Fibroblast of lung (primary cell): ENCODE measurements at regions not wholly inside any gene's neighbourhood (a gene's known extent, or its start where the extent isn't known, plus 50 kb on each side); places are given as distances from the start of the nearest gene placed in this dataset.

Experiments used
- DNase-seq, 2 donors: peaks; one replicate each; pipeline versions ENCODE4 v3.0.0 to v3.0.0-alpha.2; 2010; ENCODE audit warnings: low read depth in 2 of 2
- H2AFZ ChIP-seq: 2 replicates; pipeline ENCODE4 v1.5.1; 2012; ENCODE audit warnings: low read length, control low read depth, inconsistent platforms
- H3K27ac ChIP-seq: 2 replicates; pipeline ENCODE4 v1.5.1; 2011; ENCODE audit warnings: low read length, control low read depth; ENCODE audit not compliant: insufficient read depth
- H3K27me3 ChIP-seq: 2 replicates; pipeline ENCODE4 v1.5.1; 2011; ENCODE audit warnings: mild to moderate bottlenecking, low read length; ENCODE audit not compliant: control insufficient read depth, insufficient read depth
- H3K36me3 ChIP-seq: 2 replicates; pipeline ENCODE4 v1.5.1; 2011; ENCODE audit warnings: low read length; ENCODE audit not compliant: control insufficient read depth, insufficient read depth
- H3K4me1 ChIP-seq: 2 replicates; pipeline ENCODE4 v1.5.1; 2011; ENCODE audit warnings: low read length; ENCODE audit not compliant: control insufficient read depth, insufficient read depth; ENCODE audit errors: extremely low read depth
- H3K4me2 ChIP-seq: 2 replicates; pipeline ENCODE4 v1.5.1; 2011; ENCODE audit warnings: low read length, control low read depth; ENCODE audit not compliant: insufficient read depth; ENCODE audit errors: extremely low read depth
- H3K4me3 ChIP-seq, 4 experiments: fragments of 200-600 bp in 1 of 4; sonication (generic) in 1 of 4; replicated peaks in 1 of 4; 2 replicates each; pipeline ENCODE4 v1.5.1; 2011 to 2016; ENCODE audit warnings: low read length in 4 of 4, low read depth in 3 of 4, mild to moderate bottlenecking in 3 of 4, control low read depth in 2 of 4, inconsistent platforms in 1 of 4, mixed read lengths in 1 of 4; ENCODE audit not compliant: insufficient read depth in 1 of 4; ENCODE audit errors: control extremely low read depth in 1 of 4
- H3K79me2 ChIP-seq: 2 replicates; pipeline ENCODE4 v1.5.1; 2012; ENCODE audit warnings: mild to moderate bottlenecking, low read length, inconsistent platforms; ENCODE audit not compliant: control insufficient read depth, insufficient read depth
- H3K9ac ChIP-seq: 2 replicates; pipeline ENCODE4 v1.5.1; 2011; ENCODE audit warnings: mild to moderate bottlenecking, low read length, control low read depth; ENCODE audit not compliant: insufficient read depth
- H3K9me3 ChIP-seq: 2 replicates; pipeline ENCODE4 v1.5.1; 2012; ENCODE audit warnings: low read depth, low read length; ENCODE audit not compliant: control insufficient read depth, insufficient read depth
- H4K20me1 ChIP-seq: 2 replicates; pipeline ENCODE4 v1.5.1; 2011; ENCODE audit warnings: low read length; ENCODE audit not compliant: control insufficient read depth, insufficient read depth; ENCODE audit errors: extremely low read depth
- EZH2 ChIP-seq: IDR thresholded peaks from 2 replicates; pipeline ENCODE4 v1.5.1; 2012; ENCODE audit warnings: low read length, control low read depth, mild to moderate bottlenecking; ENCODE audit errors: missing control alignments
- TF ChIP-seq, protein P1 (sequence below), 2 donors: IDR thresholded peaks in 1 of 2; conservative IDR thresholded peaks in 1 of 2; 1 replicate in 1 of 2; 2 replicates in 1 of 2; pipeline ENCODE4 v1.5.1; 2011 to 2012; ENCODE audit warnings: low read length in 2 of 2, control low read depth in 1 of 2, inconsistent platforms in 1 of 2, low read depth in 1 of 2, mild to moderate bottlenecking in 1 of 2

DNA sequence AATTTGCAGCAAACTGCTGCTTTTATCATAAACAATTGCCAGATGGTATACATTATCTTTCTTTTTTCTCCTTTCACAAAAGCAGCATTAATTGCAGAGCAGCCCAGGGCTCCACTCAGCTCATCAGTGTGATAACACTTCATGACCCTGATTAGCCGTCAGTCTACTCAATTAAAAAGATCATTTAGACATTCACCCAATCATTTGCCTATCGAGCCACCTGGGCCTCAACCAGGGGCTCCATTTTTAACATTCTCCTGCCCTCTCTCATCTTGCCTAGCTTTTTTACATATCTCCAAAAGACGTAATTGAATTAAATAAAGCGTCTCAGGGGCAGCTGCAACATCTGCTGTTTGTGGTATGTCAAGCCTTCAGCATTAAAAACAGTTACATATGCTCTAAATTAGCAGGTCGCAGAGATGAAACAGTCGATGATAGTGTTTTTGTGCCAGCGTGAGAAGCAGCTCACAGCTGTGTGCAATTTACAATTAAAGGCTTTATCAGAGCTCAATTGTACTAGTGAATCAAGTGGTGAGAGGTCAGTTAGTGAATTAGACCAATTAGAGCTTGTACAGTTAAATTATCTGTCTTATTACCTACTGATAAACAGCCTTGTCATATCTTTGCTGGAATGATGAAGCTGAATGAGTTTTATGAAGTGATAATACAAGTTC lies 522.5 kb downstream of the ETV1 start:
- no peak overlapping the region for H3K4me2 ChIP-seq
- no peak overlapping the region for H3K27ac ChIP-seq
- H3K4me1 ChIP-seq = no peaks in the 10 kb centered on the region
- H3K27me3 ChIP-seq = no peaks in the 10 kb centered on the region
- no peaks in the 10 kb centered on the region for H4K20me1 ChIP-seq
- no peak overlapping the region for H3K4me3 ChIP-seq
- peak in 1 of 2 donors; percentile 5 for DNase-seq
- no peaks in the 10 kb centered on the region for H3K36me3 ChIP-seq
- H3K79me2 ChIP-seq = no peaks in the 10 kb centered on the region
- no peak overlapping the region for H2AFZ ChIP-seq
- no peak for TF ChIP-seq EZH2
- TF ChIP-seq, protein P1, sequence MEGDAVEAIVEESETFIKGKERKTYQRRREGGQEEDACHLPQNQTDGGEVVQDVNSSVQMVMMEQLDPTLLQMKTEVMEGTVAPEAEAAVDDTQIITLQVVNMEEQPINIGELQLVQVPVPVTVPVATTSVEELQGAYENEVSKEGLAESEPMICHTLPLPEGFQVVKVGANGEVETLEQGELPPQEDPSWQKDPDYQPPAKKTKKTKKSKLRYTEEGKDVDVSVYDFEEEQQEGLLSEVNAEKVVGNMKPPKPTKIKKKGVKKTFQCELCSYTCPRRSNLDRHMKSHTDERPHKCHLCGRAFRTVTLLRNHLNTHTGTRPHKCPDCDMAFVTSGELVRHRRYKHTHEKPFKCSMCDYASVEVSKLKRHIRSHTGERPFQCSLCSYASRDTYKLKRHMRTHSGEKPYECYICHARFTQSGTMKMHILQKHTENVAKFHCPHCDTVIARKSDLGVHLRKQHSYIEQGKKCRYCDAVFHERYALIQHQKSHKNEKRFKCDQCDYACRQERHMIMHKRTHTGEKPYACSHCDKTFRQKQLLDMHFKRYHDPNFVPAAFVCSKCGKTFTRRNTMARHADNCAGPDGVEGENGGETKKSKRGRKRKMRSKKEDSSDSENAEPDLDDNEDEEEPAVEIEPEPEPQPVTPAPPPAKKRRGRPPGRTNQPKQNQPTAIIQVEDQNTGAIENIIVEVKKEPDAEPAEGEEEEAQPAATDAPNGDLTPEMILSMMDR (conservative IDR thresholded peaks at IDR 0.05 in 1 of 2, IDR thresholded peaks at IDR 0.05 in 1 of 2; ENCODE audit: low read depth in 1 of 2, low read length in 2 of 2) = no peak
- H3K9me3 ChIP-seq = no peaks in the 10 kb centered on the region
- no peak overlapping the region for H3K9ac ChIP-seq

DNA sequence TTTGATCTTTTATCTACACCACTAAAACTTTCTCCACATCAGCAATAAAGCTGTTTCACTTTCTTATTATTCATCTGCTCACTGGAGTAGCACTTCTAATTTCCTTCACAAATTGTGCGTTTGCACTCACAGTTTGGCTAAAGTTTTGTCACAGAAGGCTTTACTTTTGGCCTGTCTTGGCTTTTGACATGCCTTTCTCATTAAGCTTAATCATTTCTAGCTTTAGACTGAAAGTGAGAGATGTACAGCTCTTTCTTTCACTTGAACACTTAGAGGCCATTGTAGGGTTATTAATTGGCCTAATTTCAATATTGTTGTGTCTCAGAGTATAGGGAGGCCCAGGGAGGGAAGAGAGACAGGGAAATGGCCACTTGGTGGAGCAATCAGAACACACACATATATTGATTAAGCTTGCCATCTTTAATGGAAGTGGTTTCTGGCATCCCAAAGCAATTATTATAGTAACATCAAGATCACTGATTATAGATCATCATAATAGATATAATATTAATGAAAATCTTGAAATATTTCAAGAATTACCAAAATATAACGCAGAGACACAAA lies 512.5 kb downstream of the ETV1 start:
- no peaks in the 10 kb centered on the region for H3K27me3 ChIP-seq
- no peaks in the 10 kb centered on the region for H3K9me3 ChIP-seq
- no peak overlapping the region for H3K27ac ChIP-seq
- no peak overlapping the region for H3K4me3 ChIP-seq
- H3K9ac ChIP-seq = no peak overlapping the region
- no peaks in the 10 kb centered on the region for H3K36me3 ChIP-seq
- no peaks in the 10 kb centered on the region for H3K4me1 ChIP-seq
- TF ChIP-seq, protein P1 (conservative IDR thresholded peaks at IDR 0.05 in 1 of 2, IDR thresholded peaks at IDR 0.05 in 1 of 2; ENCODE audit: low read depth in 1 of 2, low read length in 2 of 2) = peak; percentile 5 to 12
- TF ChIP-seq EZH2 = no peak
- H3K4me2 ChIP-seq = no peak overlapping the region
- no peak overlapping the region for H2AFZ ChIP-seq
- H4K20me1 ChIP-seq = no peaks in the 10 kb centered on the region
- no peaks in the 10 kb centered on the region for H3K79me2 ChIP-seq
- peak in 1 of 2 donors; percentile 16 for DNase-seq

DNA sequence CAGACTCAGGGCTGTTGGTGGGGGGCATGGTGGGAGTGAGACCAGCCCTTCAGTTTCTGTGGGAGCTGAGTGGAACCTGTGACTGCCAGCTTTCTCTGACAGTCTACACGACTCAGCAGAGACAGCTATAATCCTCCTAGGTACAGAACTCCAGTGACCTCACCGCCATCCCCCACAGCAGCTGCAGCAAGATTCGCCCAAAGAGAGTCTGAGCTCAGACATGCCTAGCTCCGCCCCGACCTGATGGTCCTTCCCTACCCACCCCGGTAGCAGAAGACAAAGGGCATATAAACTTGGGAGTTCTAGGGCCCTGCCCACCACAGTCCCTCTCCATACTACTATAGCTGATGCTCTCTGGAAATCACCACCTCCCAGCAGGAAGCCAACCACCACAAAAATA lies 500.1 kb downstream of the ETV1 start:
- no peak overlapping the region for H3K9ac ChIP-seq
- no peaks in the 10 kb centered on the region for H4K20me1 ChIP-seq
- no peak overlapping the region for H3K4me2 ChIP-seq
- no peaks in the 10 kb centered on the region for H3K36me3 ChIP-seq
- H3K9me3 ChIP-seq = no peaks in the 10 kb centered on the region
- H3K27me3 ChIP-seq = no peaks in the 10 kb centered on the region
- no peaks in the 10 kb centered on the region for H3K79me2 ChIP-seq
- H3K4me3 ChIP-seq = no peak overlapping the region
- H2AFZ ChIP-seq = no peak overlapping the region
- H3K4me1 ChIP-seq = no peaks in the 10 kb centered on the region
- no peak overlapping the region for H3K27ac ChIP-seq
- TF ChIP-seq, protein P1 (conservative IDR thresholded peaks at IDR 0.05 in 1 of 2, IDR thresholded peaks at IDR 0.05 in 1 of 2; ENCODE audit: low read depth in 1 of 2, low read length in 2 of 2) = no peak
- no peak for TF ChIP-seq EZH2
- no peak for DNase-seq
